HG03135 (cell line): ENCODE measurements at regions not wholly inside any gene's neighbourhood (a gene's known extent, or its start where the extent isn't known, plus 50 kb on each side); places are given as distances from the start of the nearest gene placed in this dataset.
"Not testable (repeated sequence)": the region's sequence is repeated elsewhere in the genome, so short reads cannot be mapped to it uniquely, and the experiment has no call there.

ENCODE experiments used
- ATAC-seq: cut with Tn5 transposase; IDR thresholded peaks from one replicate; pipeline ENCODE4 v1.9.1; 2021; ENCODE audit warnings: mild to moderate bottlenecking, moderate library complexity; ENCODE audit not compliant: unreplicated experiment

DNA sequence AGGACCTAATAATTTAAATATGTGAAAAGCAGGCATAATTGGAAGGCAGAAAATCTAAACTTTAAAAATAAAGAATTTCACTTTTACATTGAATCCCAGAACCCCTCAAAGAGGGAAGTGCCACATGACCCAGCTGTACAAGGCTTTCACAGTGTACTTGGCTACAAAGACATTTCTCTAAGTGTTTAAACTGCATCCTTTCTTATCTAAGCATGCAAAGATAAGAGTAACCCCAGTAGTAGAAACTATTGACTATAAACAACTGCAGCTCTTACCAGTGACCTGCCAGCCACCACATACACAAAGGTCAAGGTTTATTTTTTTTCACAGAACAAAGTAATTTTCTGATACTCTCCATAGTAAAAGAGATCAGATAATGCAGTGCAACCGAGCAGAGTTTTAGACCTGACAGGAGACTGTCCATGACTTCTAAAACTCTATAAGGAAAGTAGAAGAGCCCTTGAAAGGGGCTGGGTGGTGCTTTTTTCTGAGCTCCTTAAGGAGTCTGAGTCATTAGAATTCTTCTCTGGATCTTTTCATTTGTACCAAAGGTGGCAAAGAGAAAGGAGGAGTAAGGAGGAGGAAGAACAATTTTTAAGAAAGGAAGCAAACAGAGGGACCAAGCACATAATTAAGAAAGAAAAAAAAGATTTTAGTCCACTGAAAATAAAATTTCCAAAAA is 750.6 kb downstream of the PRIM2 start:
- not testable (repeated sequence) for ATAC-seq

DNA sequence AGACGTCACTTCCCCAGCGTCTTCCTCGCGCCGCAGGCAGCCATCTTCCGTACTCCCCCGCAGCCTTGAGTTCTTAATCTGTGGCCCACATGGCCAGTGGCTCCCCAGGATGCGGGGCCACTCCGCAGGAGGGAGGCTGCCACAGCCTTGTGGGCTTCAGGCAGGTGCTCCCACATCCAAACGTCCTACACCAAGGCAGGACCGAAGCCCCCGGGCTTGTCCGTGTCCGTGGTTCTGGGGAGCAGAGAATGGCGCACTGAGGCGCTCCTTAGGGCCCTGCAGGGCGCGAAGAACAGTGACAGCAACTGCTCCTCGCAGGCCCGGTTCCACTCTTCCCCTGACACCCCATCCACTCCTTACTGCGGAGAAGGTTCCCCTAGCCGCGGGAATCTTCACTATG is 755.8 kb downstream of the PRIM2 start:
- ATAC-seq: no peak

DNA sequence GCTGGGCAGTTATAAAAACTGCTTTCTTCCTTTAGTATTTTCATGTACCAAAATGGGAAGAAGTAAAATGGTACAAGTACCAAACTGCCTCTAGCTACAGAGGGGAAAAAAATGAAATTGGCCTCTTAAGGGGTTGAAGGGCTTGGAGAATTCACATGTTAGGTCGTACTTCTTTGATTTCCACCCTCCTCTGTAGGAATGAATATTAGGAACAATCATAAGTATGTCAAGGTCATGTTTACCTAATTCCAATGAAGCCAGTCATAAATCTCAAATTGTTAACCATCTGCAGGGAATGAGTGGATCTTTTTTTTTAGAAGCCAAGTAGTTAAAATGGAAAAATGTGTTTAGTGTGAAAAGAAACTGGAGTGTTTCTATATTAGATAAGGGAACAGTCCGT is 772.6 kb downstream of the PRIM2 start:
- ATAC-seq: not testable (repeated sequence)

DNA sequence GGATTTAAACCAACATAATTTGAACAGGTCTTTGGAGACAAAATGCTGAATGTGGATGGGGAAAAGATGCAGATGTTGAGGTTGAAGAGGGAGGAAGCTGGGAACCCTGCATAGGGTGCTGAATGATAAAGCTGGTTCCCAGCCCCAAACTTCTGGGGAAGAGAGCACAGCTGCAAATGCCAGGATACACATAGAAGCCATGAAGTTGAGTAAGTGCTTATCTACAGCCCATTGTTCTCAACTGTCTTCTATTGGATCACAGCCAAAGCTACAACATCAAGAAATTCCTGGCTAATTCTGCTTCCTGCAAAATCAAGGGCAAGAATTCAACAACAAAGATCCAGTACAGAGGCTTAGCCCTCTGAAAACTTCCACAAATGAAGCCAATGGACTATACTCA is 779.8 kb downstream of the PRIM2 start:
- not testable (repeated sequence) for ATAC-seq

DNA sequence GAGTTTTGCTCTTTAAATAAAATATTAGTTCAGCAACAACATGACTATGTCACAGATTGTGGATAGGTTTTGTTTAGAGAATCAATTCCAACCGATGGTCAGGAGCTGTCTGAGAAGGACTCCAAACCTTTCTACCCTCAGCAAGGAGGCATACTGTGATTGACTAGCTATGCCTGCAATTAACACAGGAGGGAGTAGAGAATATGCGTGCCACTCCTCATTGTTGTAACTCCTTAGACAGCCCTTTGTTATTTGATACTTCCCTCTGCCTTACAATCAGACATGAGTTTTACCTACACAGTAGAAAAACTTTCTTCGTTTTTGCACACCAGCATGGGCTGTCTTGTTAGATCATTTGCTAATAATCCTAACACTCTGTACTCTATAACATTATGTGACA is 796.5 kb downstream of the PRIM2 start:
- ATAC-seq: no peak

DNA sequence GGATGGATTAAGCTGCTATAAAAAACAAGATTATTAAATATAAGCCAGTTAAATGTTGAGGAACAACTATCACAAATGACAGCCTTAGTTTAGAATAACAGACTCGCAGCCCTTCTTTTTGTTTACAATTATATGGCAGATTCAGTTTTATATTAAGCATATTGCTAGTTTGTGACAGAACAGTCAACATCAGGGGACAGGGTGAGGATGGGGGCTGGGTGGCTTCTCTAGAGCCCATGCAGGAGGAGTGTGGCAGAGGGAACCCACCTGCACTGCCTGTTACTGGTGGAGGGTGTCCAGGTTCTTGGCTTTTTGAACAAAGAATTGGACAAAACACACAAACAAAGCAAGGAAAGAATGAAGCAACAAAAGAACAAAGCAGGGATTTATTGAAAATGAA is 799.7 kb downstream of the PRIM2 start:
- not testable (repeated sequence) for ATAC-seq

DNA sequence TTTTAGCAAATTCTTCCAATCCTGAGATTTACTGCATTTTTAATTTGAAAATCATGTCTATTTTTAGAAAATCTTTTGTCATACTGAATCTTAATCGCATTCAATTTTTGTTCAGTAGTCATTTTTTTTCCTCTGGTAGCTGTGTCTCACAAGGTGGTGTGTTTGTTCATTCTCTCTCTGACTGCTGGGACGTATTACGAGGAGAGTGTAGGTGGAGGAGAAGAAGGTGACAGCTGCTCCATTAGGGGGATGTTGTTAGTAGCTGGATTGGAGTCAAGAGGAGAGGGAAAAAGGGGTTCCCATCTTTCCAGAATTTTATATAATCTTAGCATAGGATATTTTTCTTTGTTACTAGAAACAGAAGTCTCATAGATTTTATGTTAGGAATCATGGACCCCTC is 804.2 kb downstream of the PRIM2 start:
- not testable (repeated sequence) for ATAC-seq

DNA sequence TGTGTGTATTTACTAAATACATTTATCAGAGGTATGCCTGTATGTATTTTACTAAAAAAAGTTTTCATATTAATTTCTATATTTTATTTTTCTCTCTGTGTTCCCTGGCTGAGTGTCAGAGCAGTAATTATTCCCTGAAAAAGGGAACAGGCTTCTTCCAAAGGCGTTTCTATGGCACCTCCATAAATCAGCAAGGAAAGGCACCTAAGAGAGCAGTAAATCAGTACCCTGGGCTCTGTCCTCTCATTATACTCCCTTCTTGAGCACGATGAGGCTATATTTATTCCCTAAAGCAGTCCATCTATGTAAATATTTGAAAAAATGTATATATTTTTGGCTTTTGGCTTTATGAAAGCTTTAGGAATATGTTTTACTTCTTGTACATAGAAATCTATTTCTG is 806.3 kb downstream of the PRIM2 start:
- not testable (repeated sequence) for ATAC-seq

DNA sequence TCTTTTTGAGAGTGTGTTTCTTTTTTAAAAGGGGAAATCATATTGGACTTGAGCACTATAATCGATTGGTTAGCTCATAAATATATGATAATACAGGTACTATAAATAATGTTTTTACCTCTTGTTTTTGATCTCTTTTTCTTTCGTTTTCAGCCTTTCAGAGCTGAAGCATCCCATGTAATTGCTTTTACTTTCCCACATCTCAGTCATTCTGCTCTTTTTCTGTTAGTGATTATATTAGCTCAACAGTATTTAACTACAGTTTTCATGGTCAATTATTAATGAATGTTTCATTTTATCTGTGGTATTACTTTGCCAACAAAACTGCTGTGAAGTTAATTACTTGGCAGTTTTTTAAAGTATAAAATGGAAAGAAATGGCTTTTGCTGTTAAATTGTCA is 811.1 kb downstream of the PRIM2 start:
- not testable (repeated sequence) for ATAC-seq

DNA sequence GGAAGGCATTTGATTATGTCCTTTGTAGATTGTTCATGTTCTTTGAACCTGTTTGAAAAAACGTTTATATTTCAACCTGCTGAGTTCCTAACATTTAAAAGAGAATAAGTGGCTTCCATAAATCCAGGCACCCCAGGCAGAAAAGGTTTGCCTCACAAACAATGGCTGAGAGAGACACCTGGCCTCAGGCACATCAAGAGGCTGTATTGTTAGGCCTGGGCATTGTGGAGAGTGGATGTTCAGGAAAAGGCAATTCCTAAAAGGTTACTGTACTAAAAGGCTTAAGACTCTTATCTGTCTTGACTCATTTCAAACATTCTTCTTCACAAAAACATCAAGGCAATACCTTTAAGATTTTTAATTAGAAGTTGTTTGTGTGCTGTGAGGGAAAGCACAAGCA is 811.7 kb downstream of the PRIM2 start:
- ATAC-seq: not testable (repeated sequence)

DNA sequence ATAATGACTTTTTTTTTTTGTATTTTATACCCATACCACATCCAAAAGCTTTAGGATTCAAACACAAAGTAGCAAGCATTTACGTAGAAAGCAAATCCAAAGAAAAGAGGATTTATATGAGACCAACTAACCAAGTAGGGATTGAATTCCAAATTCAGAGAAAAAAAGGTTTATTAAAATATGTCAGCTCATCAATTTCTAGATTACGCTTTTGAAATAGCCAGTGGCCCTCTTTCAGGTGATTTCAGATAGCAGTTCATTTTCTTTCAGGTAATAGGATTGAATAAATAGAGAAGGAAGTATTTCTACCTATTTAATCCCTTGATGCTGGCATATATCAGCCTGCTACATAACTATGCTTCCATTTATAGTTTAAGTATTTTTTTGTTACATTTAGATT is 822.3 kb downstream of the PRIM2 start:
- ATAC-seq: not testable (repeated sequence)

DNA sequence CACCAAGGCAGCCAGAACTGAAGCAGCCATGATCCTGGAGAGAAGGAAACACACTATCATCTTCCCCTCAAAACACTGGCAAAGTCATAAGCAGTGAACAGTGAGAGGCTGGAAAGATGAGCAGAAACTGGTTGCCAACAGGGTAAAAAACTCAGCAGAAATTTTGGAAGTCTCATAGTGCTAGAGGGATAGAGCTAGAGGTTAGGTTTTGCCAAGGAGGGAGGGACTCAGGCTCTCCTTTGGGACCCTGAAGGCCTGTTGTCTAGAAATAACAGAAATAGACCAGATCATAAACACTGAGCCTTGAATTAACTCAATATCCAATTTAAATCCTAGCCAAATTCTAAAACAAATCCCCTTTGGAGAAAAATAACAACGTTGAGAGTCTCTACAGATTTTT is 853.6 kb downstream of the PRIM2 start:
- not testable (repeated sequence) for ATAC-seq

DNA sequence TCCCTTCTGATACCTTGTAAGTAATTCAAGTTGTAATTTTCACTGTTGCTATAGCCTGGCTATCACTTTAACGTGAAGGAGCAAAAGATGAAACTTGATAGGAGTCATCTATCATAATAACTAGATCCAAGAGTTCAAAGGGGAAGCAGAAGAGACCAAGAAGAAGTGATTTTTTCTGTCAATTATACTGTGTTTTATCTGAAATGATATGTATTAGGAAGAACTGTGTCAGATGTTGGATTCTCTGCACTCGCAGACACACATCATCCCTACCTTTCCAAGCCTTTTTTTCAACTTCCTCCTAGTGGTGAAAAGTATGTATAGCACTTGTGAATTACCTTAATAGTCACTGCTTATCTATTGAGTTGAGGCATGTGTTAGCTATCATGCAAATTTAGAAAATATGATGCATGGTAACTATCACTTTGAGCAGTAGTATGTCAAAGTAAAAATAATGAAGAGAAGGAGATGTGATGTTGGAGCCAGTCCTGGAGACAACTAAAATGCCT is 864.2 kb downstream of the PRIM2 start:
- not testable (repeated sequence) for ATAC-seq

DNA sequence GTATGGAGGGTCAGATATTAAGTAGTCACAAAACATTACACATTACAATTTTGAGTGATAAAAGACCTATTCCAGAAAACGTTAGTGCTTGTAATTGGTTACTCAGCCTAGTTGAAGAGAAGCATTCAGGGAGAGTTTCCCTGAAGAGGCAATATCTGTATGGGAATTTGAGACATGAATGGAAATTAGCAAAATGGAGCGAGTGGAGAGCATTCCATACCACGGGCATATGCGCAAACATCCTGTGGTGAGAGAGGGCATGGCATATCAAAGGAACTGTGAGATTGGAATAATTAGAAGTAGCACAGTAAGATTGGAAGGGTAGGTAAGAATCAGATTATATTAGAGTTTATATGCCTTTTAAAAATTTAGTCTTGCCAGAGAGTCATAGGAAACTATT is 867.9 kb downstream of the PRIM2 start:
- ATAC-seq: not testable (repeated sequence)

DNA sequence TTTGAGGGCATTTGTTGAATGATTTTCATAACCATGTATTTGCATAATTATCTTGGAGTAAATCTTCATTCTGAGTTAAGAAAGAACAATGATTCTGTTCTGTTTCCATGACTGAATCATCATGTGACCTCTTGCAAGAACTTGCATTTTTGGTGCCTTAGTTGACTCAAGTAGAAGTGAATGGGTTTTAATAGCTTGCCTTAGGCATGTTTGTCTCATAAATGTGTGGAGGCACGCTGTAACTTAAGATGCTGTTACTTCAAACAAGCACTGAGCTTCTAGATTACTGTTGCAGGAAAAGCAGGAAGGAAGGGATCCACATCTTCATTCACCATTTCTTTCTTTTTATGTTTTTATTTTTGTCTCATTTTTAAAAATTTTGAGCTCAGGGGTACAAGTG is 875.8 kb downstream of the PRIM2 start:
- ATAC-seq: not testable (repeated sequence)

DNA sequence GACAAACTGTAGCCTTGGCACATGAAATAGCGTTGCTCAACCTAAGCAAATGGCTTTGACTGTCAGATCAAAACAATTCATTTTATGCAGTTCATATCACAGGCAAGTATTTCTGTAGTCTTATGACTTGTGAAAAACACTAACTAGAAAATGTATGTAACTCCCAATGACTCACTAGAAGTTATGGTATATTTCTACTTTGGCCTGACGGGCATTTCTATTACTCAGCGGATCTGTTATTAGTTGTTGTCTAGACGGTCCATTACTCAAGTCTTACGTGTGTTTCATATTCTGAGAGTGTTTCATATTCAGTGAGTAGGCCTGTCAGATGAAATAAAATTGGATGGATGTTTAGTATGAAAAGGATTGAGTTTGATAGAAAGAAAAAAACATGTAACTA is 880.9 kb downstream of the PRIM2 start:
- no peak for ATAC-seq

DNA sequence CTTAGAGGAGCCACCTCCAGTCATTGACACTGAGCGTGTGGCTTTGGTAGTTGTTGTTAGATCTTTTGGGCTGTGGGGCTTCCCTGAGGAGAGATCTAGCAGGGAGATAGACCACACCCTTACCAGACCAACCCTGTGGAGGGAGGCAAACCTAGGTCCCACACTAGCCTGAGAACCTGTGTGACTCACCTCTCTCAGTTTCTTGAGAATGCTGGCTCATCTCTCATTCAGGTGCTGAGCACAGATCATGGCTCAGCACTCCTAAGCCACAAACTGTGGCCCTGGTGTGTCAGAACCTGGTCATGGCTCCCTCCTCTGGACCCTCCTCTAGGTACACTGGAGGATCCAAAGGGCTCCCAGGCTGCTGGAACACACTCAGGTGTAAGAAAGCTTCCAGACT is 919.7 kb downstream of the PRIM2 start:
- ATAC-seq: not testable (repeated sequence)

DNA sequence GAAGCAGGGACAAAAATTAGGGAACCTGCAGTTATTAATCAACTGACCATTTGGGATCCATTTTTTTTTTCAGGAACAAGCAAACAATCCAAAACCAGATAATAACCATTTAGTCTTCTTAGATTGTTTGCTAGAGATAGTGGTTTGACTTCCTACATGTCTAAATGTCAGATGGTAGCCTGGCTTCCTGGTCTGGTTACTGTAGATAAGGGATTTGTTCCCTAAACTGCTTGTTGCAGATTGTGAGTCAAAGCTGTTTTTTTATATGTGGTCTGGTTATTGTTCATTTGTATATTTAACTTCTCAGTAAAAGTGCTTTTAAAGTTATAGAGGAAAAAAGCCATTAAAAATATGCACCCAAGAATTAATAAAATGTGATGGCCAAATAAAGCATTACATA is 921.0 kb downstream of the PRIM2 start:
- ATAC-seq: not testable (repeated sequence)

DNA sequence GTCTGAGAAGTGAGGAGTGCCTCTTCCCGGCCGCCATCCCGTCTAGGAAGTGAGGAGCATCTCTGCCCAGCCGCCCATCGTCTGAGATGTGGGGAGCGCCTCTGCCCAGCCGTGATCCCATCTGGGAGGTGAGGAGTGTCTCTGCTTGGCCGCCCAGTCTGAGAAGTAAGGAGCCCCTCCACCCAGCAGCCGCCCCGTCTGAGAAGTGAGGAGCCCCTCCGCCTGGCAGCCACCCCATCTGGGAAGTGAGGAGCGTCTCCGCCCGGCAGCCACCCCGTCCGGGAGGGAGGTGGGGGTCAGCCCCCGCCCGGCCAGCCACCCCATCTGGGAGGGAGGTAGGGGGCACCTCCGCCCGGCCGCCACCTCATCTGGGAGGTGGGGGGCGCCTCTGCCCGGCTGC is 940.2 kb downstream of the PRIM2 start:
- ATAC-seq: not testable (repeated sequence)

DNA sequence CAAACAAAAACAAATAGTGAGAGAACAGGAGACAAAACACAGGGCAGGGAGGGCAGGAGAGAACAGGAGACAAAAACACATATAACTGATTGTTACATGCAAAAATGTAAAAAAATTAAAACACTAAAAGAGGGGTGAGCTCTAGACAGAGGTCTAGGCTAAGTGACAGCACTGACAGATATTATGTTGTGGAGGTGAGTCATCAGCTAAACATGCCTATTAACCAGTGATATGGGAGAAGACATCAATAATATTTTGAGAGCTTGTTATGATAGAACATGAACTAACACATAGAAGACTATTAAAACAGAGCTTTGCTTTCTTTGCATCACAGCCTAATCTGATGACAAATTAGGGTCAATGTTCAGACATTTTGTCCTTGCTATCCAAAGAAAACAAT is 972.7 kb downstream of the PRIM2 start:
- ATAC-seq: no peak

DNA sequence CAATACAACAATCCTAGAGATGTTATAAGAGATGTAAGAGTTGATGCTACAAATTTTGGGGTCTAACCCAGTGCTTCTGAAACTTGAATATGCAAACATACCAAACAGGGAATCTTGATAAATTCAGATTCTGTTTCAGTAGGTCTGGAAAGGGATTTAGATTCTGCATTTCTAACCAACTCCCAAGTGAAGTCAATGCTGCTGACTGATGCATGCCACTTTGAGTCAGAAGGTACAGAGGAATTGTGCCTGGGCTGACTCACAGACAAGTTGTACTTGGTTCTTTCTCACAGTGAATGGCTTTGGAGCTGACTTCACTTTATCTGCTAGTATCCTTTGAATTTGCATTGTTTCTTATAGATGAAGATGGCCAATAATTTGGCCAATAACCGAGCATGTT is 973.9 kb downstream of the PRIM2 start:
- ATAC-seq: not testable (repeated sequence)

DNA sequence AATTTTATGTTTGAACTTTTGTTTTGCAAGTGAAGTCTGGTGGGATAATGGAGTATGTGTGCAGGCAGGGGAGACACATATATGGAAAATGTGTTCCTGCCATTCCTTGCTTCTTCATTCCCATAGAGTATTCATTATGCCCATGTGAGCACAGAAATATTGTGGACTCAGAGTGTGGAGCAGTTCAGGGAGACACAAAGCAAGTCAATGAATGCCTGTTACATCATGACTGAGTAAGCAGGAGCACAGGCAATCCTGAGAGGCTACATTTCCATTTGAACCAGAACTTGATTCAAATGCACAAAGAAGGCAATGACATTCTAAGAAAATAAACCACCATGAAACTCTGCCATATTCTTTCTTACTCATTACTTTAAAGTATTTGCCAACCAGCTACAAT is 990.5 kb downstream of the PRIM2 start:
- not testable (repeated sequence) for ATAC-seq

DNA sequence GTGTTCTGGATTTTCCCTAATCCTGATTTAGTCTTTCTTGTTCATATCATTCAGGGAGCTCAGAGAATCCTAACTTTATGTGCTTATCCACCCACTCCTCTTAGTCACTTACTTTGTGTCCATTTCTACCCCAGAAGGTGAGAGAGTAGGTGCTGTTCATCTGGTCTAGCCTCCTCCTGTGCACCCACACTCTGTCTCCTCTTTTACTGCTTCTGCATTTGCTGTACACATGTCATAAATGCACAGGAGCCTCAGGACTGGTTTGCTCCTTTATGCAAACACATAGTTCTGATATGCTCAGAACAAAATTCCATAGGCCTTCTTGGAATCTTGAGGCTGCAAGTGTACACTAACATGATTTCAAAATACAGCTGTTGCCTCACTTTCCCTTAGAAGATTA is 1014.7 kb downstream of the PRIM2 start:
- ATAC-seq: not testable (repeated sequence)
